ENCODE measurements at regions not wholly inside any gene's neighbourhood (a gene's known extent, or its start where the extent isn't known, plus 50 kb on each side); places are given as distances from the start of the nearest gene placed in this dataset.

DNA sequence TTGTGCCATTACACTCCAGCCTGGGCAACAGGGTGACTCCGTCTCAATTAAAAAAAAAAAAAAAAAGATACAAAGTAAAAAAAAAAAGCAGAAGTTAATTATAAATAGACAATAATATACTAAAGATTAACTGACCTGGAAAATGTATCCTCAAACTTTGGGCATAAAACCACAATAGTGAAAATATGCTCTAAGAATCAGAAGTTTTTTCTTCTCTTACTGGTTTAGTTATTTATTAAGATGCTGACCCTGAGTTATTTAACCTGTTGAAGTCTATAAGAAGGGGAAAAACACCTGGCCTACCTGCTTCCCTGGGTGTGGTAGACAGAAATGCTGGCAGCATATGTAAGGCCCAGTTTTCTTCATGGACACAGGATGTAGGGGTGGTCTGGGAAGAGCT lies 133.7 kb upstream of the MLIP start:
- TF ChIP-seq SP1 (IDR thresholded peaks at IDR 0.05): no peak
- no peak for TF ChIP-seq HDGF (IDR thresholded peaks at IDR 0.05; ENCODE audit: borderline replicate concordance)
